ENCODE measurements at regions not wholly inside any gene's neighbourhood (a gene's known extent, or its start where the extent isn't known, plus 50 kb on each side); places are given as distances from the start of the nearest gene placed in this dataset.

GRCh38 chr18:22019193-22019592 is 150.2 kb upstream of the GATA6 start:
- TF ChIP-seq, protein P1, sequence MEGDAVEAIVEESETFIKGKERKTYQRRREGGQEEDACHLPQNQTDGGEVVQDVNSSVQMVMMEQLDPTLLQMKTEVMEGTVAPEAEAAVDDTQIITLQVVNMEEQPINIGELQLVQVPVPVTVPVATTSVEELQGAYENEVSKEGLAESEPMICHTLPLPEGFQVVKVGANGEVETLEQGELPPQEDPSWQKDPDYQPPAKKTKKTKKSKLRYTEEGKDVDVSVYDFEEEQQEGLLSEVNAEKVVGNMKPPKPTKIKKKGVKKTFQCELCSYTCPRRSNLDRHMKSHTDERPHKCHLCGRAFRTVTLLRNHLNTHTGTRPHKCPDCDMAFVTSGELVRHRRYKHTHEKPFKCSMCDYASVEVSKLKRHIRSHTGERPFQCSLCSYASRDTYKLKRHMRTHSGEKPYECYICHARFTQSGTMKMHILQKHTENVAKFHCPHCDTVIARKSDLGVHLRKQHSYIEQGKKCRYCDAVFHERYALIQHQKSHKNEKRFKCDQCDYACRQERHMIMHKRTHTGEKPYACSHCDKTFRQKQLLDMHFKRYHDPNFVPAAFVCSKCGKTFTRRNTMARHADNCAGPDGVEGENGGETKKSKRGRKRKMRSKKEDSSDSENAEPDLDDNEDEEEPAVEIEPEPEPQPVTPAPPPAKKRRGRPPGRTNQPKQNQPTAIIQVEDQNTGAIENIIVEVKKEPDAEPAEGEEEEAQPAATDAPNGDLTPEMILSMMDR (conservative IDR thresholded peaks at IDR 0.05; ENCODE audit: low read depth, low read length), result no peak
- TF ChIP-seq POLR2A (IDR thresholded peaks at IDR 0.05; ENCODE audit: low read depth, low read length) (no peak), SMC3 (IDR thresholded peaks at IDR 0.05; ENCODE audit: low read depth, low read length) (no peak), MAFK (IDR thresholded peaks at IDR 0.05; ENCODE audit: low read depth, low read length) (no peak), CEBPB (IDR thresholded peaks at IDR 0.05; ENCODE audit: low read depth, low read length) (no peak), NFE2L2 (IDR thresholded peaks at IDR 0.05; ENCODE audit: low read depth, low read length) (no peak), RAD21 (IDR thresholded peaks at IDR 0.05; ENCODE audit: low read length) (no peak), MAZ (IDR thresholded peaks at IDR 0.05; ENCODE audit: borderline replicate concordance, low read depth, low read length) (no peak), USF2 (IDR thresholded peaks at IDR 0.05; ENCODE audit: low read depth, low read length) (no peak), RFX5 (IDR thresholded peaks at IDR 0.05; ENCODE audit: low read depth, low read length) (no peak), BHLHE40 (IDR thresholded peaks at IDR 0.05; ENCODE audit: low read depth, low read length) (no peak), FOS (IDR thresholded peaks at IDR 0.05; ENCODE audit: low read depth, low read length) (no peak), CHD1 (IDR thresholded peaks at IDR 0.05; ENCODE audit: low read depth, low read length) (no peak)
- TF ChIP-seq, protein P2, sequence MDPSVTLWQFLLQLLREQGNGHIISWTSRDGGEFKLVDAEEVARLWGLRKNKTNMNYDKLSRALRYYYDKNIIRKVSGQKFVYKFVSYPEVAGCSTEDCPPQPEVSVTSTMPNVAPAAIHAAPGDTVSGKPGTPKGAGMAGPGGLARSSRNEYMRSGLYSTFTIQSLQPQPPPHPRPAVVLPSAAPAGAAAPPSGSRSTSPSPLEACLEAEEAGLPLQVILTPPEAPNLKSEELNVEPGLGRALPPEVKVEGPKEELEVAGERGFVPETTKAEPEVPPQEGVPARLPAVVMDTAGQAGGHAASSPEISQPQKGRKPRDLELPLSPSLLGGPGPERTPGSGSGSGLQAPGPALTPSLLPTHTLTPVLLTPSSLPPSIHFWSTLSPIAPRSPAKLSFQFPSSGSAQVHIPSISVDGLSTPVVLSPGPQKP (IDR thresholded peaks at IDR 0.05; ENCODE audit: borderline replicate concordance, low read depth, low read length), result no peak

Measured in IMR-90 (cell line).